HG02763 (cell line): ENCODE measurements at regions not wholly inside any gene's neighbourhood (a gene's known extent, or its start where the extent isn't known, plus 50 kb on each side); places are given as distances from the start of the nearest gene placed in this dataset.
A peak's percentile ranks its signal among the peaks of the same experiment; 100 is the strongest.

Experiments used
- ATAC-seq: cut with Tn5 transposase; IDR thresholded peaks from one replicate; pipeline ENCODE4 v1.9.1; 2021; ENCODE audit warnings: mild to moderate bottlenecking, moderate library complexity; ENCODE audit not compliant: unreplicated experiment

DNA sequence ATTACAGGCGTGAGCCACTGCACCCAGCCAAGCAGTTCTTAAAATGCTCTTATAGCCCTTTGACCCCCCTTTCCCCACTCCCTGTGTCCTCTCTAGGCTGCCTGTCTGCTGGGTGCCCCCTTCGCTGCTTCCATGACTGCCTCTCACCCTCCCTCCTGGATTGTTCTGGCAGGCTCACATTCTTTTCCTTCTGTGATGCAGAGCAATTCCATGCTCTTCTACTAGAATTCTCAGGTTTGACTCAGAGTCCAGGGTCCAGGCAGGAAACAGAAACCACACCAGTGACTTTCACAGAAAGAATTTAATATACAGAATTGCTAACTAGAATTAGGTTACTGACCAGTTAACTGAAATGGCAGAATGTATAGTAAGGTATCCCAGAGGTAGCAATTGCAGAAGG lies 244.8 kb downstream of the BAMBI start:
- ATAC-seq = no peak

- ATAC-seq = no peak
Measured at GRCh38 chr10:28922861-28923260, 245.5 kb downstream of the BAMBI start.

DNA sequence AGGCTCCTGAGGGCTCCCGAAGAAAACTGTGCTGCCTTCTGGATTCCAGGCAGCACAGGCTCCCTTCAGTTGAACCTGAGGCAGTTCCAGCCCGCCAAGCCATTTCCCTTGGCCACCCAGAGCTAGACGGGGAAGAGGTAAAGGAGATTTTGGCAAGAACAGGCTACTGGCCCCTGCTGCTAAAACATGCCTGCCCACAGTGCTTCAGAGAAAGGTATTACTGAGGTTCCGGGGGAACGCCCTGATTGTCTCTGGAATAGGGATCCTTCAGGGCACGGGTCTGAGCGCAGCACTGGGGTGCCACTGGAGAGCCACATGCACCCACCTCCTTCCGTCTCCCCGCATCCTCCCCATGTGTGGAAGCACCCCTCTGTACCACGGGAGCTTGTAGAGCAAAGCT lies 247.4 kb downstream of the BAMBI start:
- ATAC-seq = no peak

- no peak for ATAC-seq
Measured at GRCh38 chr10:28925121-28925663, 247.9 kb downstream of the BAMBI start.

- no peak for ATAC-seq
Measured at GRCh38 chr10:28926932-28927331, 249.6 kb downstream of the BAMBI start.

GRCh38 chr10:28928484-28928883 lies 251.2 kb downstream of the BAMBI start:
- no peak for ATAC-seq

DNA sequence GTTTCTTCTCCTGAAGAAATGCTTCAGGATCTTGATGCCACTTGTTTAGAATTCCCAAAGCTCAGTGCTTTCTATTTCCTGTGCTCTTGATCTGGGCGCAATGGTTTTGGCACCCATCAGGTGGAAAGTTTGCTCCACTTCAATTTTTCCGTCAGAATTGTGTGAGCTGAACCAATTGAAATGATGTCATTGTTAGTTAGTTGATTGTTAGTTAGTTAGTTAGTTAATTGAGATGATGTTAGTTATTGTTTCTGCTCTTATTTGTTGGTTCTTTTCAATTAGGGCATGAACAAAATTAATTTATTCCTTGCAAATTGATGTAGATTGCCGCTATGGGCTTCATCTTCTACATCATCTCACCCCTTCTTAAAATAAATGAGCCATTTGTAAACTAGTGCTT lies 252.6 kb downstream of the BAMBI start:
- ATAC-seq = no peak

DNA sequence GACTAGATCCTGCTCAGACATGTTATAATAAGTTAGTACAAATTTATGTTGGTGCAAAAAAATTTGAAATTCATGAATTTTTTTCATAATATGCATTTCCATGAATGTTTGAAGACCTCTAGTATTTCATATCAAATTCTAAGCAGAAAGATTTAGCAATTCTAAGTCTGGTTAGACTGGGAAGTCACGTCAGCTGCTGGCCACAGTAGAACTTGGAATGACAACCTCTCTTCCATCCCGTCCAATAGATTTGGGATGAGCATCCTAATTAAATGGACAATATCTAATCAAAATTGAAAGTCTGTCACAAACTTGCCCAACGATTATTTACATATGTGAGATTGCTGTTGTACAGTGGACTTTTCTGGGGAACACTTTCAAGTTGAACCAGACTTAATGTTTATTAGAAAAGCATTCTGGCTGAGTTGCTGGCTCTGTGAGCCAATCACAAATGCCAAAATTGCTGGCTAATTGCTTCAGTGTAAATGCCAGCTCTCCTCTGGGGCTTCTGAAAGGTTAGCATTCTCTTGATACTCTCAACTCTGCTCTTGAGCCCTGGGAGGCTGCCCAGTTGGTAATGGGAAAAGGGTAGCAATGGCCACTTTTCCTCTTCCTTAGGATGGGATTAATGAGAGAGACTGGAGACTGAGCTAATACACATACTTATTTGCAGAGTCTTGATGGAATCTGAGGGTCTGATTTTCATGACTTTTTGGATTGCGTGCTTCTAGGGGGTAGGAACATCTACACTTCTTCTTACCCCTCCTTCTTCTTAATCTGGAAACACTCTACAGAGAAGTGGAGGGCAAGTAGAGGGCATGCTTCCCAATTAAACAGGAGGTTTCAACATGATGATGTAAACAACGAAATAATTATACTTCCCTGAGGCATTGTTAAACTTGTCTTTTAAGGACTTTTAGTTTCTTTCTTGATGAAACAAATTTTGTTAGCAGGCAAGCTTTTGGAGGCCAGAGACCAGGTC lies 253.5 kb downstream of the BAMBI start:
- no peak for ATAC-seq

DNA sequence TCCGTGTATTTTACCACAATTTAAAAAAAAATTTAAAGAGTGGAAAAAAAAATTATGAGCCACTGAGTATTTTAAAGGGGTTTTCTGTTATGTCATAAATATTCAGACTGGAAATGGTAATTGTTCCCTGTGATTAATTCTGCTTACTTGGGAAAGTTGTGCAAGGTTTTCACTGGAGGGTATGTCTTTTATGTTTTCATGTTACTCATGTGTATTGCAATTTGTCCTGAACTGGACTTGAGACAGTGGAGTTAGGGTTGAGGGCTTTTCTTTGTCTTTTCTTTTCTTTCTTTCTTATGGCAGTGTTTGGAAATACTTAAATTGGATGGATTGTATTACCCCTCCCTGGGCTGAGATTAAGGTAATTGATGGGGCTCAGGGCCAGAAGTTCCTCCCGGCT lies 257.7 kb downstream of the BAMBI start:
- no peak for ATAC-seq

DNA sequence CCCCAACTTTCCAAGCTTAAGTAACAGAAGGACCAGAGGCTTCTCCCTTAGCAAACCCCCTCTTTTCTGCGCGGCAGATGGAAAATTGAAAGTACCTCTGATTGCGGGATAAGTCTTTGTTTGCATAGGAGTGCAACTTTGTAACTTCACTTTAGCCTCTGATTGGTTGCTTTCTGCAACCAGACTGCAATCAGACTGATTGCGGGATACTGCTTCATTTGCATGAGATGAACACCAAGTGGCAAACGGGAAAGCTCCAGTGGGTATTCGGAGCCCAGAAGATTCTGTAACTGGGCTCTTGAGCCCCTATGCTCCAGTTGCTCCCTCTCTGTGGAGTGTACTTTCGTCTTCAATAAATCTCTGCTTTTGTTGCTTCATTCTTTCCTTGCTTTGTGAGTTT lies 260.6 kb downstream of the BAMBI start:
- ATAC-seq = no peak

GRCh38 chr10:28938745-28939144 lies 261.4 kb downstream of the BAMBI start:
- no peak for ATAC-seq

- no peak for ATAC-seq
Measured at GRCh38 chr10:28939281-28940157, 262.2 kb downstream of the BAMBI start.

DNA sequence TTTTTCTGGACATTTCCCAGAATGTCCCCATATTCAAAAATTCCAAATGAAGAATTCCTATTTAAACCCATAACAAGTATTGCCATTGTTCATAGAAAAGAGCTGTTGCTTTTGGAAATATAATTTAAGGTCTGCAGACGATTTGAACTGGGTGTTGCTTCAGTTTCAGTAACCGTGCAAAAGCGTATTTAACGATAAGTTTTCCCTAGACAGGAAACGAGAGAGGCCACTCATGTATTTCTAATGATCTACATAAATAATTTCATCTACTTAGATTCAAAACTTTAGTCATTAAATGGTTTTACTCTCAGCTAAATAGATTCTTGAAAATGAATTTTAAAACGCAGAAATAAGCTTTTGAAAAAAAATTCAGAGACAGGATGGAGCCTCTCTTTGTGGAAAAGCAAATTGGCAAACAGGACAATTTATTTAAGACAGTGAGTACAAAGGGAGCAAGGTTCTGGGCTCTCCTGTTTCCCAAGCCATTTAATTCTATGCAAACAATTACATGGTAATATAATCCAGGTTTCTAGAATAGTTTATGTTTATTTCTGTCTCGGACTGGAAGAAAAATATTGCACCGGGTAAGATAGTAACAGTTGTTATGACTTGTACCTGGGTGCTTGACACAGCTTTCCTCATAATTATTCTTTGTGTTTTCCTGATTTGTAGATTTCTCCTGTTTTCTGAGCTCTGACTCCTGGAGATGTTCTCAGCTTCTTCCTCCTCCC lies 263.0 kb downstream of the BAMBI start:
- ATAC-seq = no peak

- no peak for ATAC-seq
Measured at GRCh38 chr10:28942012-28942411, 264.7 kb downstream of the BAMBI start.

- ATAC-seq = no peak
Measured at GRCh38 chr10:28945959-28946358, 268.6 kb downstream of the BAMBI start.

GRCh38 chr10:28946479-28946878 lies 269.2 kb downstream of the BAMBI start:
- no peak for ATAC-seq

- ATAC-seq = no peak
Measured at GRCh38 chr10:28947171-28947570, 269.9 kb downstream of the BAMBI start.

DNA sequence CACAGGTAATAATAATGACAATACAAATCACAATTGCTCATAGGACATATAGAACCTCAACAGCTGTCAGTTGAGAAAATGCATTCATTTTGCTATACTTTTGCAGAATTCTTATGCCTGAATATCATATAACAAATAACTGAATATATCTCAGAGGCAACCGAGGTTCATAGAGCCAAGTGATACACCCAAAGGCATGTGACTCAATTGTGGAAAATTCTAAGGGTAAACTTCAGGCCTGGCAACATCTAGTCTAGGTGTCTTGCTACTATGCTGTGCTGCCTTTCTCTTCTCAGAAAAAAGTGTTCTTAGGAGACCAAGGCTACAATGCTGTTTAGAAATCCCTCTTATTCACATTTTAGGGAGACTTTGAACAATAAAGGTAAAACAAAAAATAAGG lies 270.7 kb downstream of the BAMBI start:
- no peak for ATAC-seq

DNA sequence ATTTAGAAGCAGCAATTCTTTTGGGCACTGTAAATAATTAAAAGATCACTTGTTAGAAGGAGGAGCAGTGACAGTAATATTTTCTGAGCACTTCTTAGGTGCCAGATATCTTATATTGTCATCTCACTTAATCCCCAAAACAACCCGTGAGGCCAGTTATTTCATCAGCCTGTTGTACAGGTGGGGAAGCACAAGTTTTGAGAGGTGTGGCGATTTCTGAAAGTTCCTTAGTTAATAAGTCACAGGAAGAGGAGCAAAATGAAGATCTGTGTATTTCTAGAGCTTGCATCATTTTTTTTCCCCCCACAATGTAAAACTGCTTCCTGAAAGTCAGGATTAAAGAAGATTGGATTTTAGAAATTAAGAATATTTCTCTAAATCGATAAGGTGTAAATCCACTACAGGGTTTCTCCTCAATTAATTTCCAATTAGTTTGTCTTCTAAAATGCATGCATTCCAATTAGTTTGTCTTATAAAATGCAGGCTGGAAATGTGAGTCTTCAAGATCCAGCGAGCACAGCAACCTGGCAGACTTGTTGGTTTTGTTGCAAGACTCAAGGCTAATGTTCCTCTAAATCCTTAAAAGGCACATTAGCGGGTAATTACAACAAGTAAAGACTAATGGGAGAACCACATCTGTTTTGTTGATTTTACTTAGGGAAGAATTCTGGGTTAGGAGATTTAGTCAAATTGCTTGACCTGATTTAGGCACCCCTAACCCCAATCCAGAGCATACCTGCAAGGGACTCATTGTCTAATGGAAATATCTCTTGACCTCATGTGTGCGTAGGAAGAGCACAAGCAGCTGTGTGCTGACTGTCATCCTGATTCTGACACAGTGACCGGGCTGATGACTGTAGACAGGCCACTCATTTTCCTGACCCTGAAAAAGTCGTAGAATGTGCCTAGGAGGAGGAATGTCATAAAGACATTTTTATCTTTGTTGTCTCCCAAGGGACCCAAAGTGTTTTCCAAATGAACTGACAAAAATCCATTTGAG lies 272.0 kb downstream of the BAMBI start:
- no peak for ATAC-seq

GRCh38 chr10:28951484-28951883 lies 274.2 kb downstream of the BAMBI start:
- ATAC-seq = peak; percentile 85
